DOHH2 (cell line): ENCODE measurements at regions not wholly inside any gene's neighbourhood (a gene's known extent, or its start where the extent isn't known, plus 50 kb on each side); places are given as distances from the start of the nearest gene placed in this dataset.

Source experiments
- EZH2phosphoT487 ChIP-seq: fragments of 200-600 bp; sonication (generic); IDR thresholded peaks from 2 replicates; pipeline ENCODE4 v1.6.1; 2017; ENCODE audit warnings: borderline replicate concordance, mild to moderate bottlenecking, antibody characterized with exemption, low read length, moderate library complexity, mixed read lengths
- TF ChIP-seq, protein P1 (sequence below): fragments of 200-600 bp; sonication (generic); IDR thresholded peaks from one replicate; pipeline ENCODE4 v1.5.1; 2014; ENCODE audit warnings: antibody characterized with exemption, mild to moderate bottlenecking, low read depth, low read length; ENCODE audit not compliant: poor library complexity, severe bottlenecking

DNA sequence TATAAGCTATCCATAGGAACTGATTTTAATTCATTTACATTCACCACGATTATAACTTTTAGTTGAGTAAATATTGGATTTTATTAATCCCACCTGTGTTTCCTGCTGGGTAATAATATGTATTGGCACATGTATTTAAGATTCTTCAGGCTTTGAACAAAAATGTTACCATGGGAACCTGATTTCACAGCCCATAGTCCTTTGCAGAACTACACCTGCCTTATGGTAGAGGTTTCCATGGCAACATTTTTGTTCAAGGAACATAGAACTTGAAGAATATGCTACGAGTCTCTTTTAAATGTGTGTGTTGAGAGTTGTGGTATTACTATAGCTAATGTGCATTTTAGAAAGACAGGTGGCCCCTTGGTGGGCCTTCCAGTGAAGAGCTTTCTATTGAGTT lies 317.4 kb downstream of the SAMD5 start:
- TF ChIP-seq, protein P1, sequence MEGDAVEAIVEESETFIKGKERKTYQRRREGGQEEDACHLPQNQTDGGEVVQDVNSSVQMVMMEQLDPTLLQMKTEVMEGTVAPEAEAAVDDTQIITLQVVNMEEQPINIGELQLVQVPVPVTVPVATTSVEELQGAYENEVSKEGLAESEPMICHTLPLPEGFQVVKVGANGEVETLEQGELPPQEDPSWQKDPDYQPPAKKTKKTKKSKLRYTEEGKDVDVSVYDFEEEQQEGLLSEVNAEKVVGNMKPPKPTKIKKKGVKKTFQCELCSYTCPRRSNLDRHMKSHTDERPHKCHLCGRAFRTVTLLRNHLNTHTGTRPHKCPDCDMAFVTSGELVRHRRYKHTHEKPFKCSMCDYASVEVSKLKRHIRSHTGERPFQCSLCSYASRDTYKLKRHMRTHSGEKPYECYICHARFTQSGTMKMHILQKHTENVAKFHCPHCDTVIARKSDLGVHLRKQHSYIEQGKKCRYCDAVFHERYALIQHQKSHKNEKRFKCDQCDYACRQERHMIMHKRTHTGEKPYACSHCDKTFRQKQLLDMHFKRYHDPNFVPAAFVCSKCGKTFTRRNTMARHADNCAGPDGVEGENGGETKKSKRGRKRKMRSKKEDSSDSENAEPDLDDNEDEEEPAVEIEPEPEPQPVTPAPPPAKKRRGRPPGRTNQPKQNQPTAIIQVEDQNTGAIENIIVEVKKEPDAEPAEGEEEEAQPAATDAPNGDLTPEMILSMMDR: no peak
- no peak for TF ChIP-seq EZH2phosphoT487
